PFSK-1 (cell line): ENCODE measurements at regions not wholly inside any gene's neighbourhood (a gene's known extent, or its start where the extent isn't known, plus 50 kb on each side); places are given as distances from the start of the nearest gene placed in this dataset.
A peak's percentile ranks its signal among the peaks of the same experiment; 100 is the strongest.

Source experiments
- FOXP2 ChIP-seq: optimal IDR thresholded peaks from 2 replicates; pipeline ENCODE3; 2011; ENCODE audit warnings: borderline replicate concordance, control low read depth, inconsistent platforms; ENCODE audit not compliant: insufficient read depth; ENCODE audit errors: extremely low read length, extremely low read depth
- POLR2AphosphoS5 ChIP-seq: IDR thresholded peaks from 2 replicates; pipeline ENCODE4 v1.6.1; 2012; ENCODE audit warnings: low read depth, mild to moderate bottlenecking, control low read depth, low read length, moderate library complexity
- SIN3A ChIP-seq: IDR thresholded peaks from 2 replicates; pipeline ENCODE4 v1.6.1; 2012; ENCODE audit warnings: mild to moderate bottlenecking, low read length, moderate library complexity, borderline replicate concordance; ENCODE audit not compliant: insufficient read depth
- TAF1 ChIP-seq: IDR thresholded peaks from 2 replicates; pipeline ENCODE4 v1.6.1; 2012; ENCODE audit warnings: low read length, control low read depth, borderline replicate concordance; ENCODE audit not compliant: insufficient read depth
- TF ChIP-seq, protein P1 (sequence below), 2 experiments: IDR thresholded peaks; 2 replicates each; pipeline versions ENCODE4 v1.6.1 to v1.8.0; 2011 to 2012; ENCODE audit warnings: low read depth in 2 of 2, low read length in 2 of 2, control low read depth in 1 of 2, inconsistent platforms in 1 of 2, mild to moderate bottlenecking in 1 of 2, moderate library complexity in 1 of 2; ENCODE audit not compliant: insufficient read depth in 1 of 2

DNA sequence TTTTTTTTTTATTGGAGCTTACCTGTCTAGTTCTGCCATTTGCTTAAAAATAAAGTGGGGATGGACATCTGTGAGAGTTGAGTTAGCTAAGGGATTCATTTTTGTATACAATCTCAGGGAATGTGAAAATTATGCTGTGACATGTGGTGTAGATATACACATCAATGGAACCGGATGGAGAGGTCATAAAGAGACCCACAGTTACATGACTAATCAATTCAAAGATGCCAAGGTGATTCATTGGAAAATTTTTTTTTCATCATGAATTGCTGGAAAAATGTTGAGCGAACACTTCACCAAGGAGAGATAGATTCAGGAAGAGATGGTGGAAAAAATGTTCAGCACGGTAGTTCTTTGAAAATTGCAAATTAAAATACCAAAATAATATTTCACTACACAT is 605.4 kb upstream of the KIF2B start:
- TF ChIP-seq, protein P1, sequence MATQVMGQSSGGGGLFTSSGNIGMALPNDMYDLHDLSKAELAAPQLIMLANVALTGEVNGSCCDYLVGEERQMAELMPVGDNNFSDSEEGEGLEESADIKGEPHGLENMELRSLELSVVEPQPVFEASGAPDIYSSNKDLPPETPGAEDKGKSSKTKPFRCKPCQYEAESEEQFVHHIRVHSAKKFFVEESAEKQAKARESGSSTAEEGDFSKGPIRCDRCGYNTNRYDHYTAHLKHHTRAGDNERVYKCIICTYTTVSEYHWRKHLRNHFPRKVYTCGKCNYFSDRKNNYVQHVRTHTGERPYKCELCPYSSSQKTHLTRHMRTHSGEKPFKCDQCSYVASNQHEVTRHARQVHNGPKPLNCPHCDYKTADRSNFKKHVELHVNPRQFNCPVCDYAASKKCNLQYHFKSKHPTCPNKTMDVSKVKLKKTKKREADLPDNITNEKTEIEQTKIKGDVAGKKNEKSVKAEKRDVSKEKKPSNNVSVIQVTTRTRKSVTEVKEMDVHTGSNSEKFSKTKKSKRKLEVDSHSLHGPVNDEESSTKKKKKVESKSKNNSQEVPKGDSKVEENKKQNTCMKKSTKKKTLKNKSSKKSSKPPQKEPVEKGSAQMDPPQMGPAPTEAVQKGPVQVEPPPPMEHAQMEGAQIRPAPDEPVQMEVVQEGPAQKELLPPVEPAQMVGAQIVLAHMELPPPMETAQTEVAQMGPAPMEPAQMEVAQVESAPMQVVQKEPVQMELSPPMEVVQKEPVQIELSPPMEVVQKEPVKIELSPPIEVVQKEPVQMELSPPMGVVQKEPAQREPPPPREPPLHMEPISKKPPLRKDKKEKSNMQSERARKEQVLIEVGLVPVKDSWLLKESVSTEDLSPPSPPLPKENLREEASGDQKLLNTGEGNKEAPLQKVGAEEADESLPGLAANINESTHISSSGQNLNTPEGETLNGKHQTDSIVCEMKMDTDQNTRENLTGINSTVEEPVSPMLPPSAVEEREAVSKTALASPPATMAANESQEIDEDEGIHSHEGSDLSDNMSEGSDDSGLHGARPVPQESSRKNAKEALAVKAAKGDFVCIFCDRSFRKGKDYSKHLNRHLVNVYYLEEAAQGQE (IDR thresholded peaks at IDR 0.05; ENCODE audit: insufficient read depth in 1 of 2, low read depth in 2 of 2, low read length in 2 of 2) = no peak

DNA sequence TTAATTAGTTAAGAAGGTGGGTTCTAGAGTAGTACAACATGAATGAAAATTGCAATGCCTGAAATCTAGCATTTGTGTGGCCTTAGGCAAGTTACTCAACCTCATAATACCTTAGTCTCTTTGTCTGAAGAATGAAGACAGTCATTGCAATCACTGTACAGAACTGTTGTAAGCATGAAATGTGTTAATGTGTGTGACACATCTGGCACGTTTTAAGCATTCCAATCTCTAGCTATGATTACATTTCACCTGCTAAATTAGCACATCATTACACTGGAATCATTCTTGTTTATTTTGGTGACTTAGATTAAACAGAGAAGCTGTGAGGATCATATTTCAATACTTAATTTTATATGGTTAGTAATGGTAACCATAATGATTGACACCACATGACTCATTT is 629.7 kb upstream of the KIF2B start:
- no peak for TF ChIP-seq SIN3A
- no peak for TF ChIP-seq TAF1
- no peak for TF ChIP-seq POLR2AphosphoS5
- no peak for TF ChIP-seq FOXP2
- TF ChIP-seq, protein P1 (IDR thresholded peaks at IDR 0.05; ENCODE audit: insufficient read depth in 1 of 2, low read depth in 2 of 2, low read length in 2 of 2) = no peak

DNA sequence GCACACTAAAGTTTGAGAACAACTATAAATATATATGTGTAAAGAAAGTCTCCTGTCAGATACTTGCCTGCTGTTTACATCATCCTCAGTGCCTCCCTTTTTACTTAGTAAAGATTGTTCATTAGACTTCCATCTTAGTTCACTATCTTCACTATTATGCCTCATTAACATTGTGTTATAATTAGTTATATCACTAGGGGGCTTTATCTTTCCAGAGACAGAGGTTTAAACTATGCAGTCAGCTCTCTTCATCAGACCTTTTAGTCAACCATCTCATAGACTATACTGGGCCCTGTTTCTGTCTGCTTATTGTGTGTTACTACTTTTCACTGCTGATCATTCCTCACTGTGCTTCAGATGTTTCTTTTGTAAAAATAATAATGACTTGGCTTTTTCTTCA is 630.8 kb upstream of the KIF2B start:
- TF ChIP-seq SIN3A = no peak
- TF ChIP-seq TAF1 = no peak
- no peak for TF ChIP-seq FOXP2
- TF ChIP-seq POLR2AphosphoS5 = no peak
- TF ChIP-seq, protein P1 (IDR thresholded peaks at IDR 0.05; ENCODE audit: insufficient read depth in 1 of 2, low read depth in 2 of 2, low read length in 2 of 2) = no peak

DNA sequence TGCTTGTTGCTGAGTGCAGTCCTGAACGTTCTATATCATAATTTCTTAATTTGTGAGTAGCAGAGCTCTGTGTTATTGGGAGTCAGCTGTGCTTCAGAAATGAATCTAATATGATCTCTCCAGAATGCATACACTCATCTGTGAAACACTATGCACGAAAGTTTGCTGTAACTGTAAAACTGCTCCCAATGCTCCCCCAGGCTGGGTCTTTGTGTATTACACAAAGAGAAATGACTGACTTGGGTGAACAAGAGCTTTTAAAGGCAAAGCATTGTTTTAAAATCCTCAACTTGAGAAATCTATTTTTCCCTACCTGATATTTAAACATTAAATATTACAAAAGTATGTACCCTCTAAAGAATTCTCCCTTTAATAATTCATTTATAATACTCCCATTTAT is 636.7 kb upstream of the KIF2B start:
- TF ChIP-seq FOXP2 = no peak

DNA sequence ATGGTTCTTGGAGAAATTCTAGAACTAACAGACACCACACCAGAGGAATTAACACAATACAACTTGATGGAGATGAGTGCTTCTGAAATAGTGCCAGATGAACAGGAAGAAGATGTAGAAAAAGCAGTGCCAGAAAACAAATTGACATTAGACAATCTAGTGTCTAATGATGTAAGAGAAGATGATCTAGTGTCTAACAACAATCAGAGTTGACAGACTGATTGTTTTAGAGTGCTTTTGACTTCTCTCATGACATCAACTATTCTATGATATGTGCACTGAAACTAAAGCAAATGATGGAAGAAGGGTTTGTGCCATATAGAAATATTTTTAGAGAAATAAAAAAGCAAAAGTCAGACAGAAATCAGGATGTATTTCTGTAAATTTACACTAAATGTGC is 646.1 kb upstream of the KIF2B start:
- TF ChIP-seq SIN3A = no peak
- no peak for TF ChIP-seq POLR2AphosphoS5
- TF ChIP-seq, protein P1 (IDR thresholded peaks at IDR 0.05; ENCODE audit: insufficient read depth in 1 of 2, low read depth in 2 of 2, low read length in 2 of 2) = no peak
- TF ChIP-seq TAF1 = no peak
- no peak for TF ChIP-seq FOXP2

DNA sequence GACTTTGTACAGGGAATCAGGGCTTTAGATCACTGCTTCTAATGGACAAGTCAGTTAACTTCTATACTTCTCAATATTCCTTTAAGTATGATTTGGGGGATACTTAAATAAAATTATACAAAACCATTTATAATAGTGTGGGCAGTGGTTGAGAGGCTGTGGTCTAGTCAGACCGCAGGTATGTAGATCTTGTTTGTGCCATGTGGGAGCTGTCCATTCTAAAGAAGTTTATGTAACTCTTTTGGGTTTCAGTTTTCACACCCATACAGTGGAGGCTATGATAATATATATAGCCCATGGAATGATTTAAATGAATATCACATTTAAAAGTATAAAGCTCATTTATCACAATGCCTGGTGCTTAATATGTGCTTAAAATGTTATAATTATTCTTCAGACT is 654.3 kb upstream of the KIF2B start:
- TF ChIP-seq, protein P1 (IDR thresholded peaks at IDR 0.05; ENCODE audit: insufficient read depth in 1 of 2, low read depth in 2 of 2, low read length in 2 of 2) = 0 out of 4 replicates have a peak, but pooled peaks of 1 of the 2 experiments have one; percentile 18
- no peak for TF ChIP-seq TAF1
